GM19438 (cell line): ENCODE measurements at regions not wholly inside any gene's neighbourhood (a gene's known extent, or its start where the extent isn't known, plus 50 kb on each side); places are given as distances from the start of the nearest gene placed in this dataset.

Experiments used
- ATAC-seq: cut with Tn5 transposase; IDR thresholded peaks from one replicate; pipeline ENCODE4 v1.9.1; 2021; ENCODE audit warnings: low read depth; ENCODE audit not compliant: unreplicated experiment

DNA sequence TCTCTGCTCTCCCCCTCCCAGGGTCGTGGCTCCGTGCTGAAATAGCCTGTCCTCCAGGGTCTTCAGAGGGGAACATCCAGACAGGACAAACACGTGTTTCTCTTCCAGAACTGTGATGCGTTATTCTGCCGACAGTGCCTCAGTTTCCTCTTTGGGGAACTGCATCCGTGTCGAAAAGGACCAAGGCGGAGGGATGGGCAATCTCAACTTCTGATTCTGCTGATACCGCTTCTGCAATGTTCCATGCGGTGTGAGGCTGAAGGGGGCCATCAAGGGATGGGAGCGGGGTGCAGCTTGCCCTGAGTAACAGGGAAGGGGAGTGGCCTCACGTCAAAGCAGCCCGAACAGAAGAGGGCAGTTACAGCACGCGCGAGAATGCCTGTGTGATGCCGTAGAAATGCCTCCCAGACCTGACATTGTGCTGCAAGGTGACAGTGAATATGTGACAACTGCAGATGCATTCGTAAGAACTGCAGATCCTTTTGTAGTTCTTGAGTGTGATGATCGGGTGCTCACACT is 275.7 kb downstream of the SHQ1 start:
- ATAC-seq: no peak

DNA sequence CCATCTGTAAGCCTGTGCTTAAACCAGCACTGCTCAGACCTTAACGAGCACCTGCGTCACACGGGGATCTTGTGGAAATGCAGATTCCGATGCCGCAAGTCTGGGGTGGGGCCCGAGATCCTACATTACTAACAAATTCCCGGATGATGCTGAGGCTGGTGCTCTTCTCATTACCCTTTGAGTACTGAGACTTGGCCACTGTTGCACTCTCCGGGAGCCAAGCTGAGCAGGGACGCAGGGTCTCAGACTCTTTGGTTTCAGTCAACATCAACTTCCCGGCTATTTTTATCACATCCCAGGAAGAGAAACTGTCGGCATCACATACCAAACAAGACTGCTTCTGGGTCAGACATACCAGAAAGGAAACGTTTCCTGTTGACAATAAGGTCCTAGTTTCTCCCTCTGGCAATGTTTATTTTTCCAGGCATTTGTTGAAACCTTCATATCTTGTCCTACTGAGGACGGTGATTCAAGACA is 276.6 kb downstream of the SHQ1 start:
- no peak for ATAC-seq

DNA sequence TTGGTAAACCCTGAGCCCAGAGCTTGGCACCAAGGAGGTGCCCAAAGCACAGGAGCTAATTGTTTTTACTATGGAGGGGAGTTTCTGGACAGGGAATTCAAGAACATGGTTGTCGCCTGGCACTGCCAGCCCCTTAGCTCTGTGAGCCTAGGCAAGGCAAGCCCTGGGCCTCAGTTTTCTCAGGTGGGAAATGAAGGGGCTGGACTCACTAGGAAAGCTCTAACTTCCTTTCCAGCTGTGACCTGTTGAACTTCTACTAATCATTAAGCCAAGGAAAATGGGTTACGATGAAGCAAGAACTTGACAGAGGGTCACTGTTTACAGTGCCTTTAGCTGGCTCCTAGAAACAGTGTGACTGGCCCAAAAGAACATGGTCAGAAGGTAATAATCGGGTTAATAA is 277.2 kb downstream of the SHQ1 start:
- no peak for ATAC-seq

DNA sequence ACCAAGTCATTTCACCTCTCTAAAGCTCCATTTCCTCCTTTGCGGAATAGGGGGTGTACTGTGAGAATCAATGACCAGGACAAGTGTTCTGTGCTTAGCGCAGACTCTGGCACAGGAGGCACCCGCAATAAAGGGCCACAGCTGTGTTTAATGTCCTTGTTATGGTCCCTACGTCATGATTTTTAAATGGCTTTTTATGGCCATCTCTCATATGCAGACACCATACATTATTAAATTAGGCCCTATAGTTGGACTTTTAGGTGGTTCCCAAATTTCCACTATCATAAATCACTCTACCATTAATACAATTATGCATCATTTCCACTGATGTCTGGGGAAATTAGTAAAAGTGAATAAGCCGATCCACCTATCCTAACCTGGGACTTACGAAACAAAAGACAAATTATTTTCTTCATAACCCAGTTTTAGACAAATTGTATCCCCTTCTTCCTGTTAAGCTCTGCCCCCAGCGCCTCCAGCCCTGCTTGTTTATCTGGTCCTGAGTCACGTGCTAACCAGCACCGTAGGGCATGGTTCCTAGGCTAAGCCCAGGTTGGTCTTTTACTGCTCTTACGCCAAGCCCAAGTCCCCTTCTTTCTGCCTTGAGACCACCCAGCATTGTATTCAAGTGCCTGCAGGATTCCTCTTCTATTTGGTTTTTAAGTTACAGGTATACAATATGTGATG is 278.3 kb downstream of the SHQ1 start:
- ATAC-seq: no peak

DNA sequence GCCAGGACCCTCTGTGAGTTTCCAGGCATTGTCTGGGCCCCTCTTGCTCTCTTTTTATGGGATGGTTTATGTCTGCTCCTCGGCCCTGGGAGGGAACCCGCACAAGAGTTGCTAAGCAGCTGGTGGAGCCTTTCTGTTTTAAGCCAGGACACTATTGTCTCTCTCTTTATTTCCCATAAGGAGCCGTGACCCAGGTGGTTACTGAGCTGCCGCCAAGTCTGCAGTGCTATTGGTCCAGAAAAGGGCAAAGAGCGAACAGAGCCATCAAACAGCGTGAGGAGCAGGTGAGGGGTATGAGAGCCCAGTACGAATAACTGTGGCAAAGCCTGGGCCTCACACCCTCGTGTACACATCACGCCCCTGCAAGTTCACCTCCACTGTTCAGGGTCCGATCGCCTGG is 280.2 kb downstream of the SHQ1 start:
- ATAC-seq: no peak

DNA sequence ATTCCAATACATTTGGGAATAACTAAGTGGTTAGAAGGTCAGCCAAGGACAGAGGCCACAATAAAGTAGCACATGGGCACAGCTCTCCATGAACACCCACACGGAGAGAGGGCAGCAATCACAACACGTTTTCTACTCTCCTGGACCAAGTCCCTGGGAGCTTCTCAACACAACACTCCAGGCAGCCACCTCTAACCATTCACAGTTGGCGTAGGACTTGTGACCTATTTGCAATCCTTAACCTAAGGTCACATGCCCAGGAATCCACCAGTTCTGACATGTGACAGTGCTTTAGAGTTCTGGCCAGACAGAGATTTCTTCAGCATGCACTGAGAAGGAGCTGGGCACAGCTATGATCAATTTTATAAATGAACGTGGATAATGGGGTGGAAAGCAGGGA is 280.8 kb downstream of the SHQ1 start:
- ATAC-seq: no peak

DNA sequence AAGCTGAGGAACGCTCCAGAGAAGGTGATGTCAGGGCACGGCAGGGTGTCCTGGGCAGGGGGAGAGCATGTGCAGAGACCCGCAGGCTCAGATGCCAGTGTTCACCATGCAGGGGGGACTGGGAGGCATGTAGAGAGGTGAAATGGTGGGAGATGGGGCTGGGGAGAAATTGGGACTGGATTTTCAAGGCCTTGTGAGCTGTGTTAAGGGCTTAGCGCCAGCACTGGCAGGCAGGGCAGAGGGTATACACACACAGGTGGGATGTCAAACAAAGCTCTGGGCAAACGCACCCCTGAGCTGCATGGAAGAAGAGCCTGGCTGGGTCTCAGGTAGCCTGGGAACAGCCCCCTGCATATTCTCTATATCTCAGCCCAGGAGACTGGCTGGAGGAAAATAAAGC is 282.7 kb downstream of the SHQ1 start:
- ATAC-seq: no peak

DNA sequence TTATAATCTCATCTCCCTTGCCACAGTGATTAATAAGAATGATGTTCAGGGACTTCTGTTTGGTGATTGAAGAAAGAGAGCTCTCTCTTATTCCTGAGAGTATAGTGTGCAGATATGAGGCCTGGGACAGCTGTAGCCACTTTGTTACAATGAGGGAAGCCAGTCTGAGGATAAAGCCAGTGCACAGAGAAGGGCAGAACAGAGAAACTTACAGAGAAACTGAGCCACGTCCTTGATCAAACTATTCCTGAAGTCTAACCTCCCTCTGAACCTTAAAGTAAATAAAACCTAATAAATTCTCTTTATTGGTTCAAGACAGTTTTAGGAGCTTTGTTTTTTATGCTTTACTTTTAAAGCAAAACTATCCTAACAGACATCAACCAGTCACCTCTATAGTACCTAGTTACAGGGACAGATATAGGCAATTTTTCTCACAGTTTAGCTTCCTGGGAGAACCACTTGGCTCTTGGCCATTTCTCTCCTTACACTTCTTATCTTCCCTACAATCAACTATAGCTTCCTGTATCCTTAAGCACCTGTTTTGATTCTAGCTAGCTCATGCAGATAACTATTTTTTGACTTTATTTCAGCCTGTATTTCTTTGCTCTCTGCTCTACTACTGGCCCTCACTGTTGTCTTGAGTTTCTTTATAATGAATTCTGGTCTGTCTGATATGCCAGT is 284.4 kb downstream of the SHQ1 start:
- ATAC-seq: no peak

DNA sequence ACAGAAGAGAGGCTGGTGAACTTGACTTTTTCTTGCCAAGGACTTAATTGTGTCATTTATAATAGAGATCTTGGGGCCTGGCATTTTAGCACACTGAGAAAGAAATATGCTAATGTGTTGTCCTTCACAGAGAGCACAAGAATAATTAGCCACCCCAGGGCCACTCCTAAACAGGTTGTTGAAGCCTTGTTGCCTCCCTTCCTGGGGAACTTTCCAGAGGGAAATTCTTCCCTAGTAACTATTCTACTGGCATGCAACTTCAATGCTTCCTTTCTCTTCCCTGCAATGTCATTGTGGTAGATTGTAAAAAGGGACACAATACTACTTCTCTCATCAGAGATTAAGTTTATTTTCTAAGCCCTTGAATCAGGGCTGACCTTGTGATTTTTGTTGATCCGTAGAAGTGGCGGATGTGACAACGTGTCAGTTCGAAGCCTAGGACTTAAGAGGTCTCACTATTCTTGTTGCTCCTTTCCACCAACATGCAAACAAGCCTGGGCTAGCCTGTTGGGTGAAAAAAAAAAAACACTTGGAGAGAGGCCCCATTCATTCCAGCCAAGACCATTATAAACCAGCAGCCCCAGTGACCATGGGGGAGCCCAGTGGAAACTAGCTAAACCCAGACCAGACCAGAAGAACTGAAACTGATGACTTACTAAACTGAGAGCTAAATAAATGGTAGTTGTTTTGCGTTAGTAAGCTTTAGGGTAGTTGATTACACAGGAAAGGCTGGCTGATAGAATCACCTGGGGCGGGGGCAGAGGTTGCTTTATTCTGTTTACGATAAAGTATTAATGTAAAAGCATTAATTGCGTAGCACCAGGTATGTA is 287.2 kb downstream of the SHQ1 start:
- ATAC-seq: no peak

DNA sequence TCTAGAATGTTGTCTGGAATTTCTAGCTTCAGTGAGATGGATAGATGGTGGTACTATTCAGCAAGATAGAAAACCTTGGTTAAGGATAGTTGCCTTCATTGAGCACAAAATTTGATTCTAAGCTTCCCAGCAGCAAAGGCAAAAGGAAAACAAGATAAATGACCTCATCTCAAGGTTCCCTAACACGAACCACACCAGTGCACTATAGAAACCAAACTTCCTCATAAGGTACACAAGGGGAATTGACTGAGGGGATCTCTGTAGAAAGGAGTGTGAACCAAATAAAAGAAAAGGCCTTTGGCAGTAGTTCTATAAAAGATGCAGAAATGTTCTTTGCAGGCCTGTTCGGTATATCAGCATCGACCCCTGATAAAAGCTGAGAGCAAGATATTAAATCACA is 288.9 kb downstream of the SHQ1 start:
- ATAC-seq: no peak

DNA sequence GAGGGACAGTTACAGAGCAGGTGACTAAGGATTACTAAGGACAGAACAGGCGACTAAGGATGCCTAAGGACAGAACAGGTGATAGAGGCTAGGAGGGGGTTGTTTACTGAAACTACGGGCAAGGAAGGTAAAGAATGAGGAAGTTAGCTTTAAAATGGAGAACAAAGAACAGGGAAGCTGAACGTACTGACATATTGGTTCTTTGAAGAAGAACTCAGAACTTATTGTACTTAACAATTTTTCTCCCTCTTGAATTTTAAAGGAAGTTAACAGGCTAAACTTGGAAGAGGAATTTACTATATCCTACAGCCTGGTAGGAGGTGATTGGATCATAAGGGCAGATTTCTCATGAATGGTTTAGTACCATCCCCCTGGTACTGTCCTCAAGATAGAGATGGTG is 290.2 kb downstream of the SHQ1 start:
- no peak for ATAC-seq

DNA sequence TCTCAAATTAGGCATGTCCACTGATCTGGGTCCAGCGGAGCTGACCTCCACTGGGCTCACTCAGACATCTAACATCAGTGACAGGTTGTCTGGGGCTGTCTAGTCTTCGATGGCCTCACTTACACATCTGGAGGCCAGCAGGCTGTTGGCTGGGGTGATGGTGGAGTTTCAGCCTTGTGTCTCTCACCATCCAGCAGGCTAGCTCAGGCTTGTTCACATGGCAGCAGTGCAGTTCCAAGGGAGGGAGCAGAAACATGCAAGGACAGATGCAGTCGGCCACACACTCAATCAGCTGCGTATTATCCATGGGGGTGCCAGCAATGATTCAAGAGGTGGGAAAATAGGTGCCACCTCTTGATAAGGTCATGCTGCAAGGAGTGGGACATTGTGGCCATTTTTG is 292.5 kb downstream of the SHQ1 start:
- ATAC-seq: no peak

DNA sequence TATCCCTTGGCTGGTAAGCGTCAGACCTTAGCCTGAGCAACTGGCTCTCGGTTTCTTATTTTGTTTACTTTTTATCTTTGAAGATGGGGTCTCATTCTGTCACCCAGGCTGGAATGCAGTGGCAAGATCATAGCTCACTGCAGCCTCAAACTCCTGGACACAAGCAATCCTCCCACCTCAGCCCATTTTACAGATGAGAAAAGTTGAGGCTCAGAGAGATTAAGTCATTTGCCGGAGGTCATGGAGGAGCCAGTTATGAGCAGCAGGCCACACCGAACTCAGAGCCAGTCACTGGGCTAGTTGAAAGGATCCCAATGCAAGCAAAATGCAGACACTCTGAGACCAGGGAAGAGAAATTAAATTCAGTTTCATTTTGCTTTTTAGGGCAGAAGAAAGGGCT is 293.6 kb downstream of the SHQ1 start:
- ATAC-seq: no peak

DNA sequence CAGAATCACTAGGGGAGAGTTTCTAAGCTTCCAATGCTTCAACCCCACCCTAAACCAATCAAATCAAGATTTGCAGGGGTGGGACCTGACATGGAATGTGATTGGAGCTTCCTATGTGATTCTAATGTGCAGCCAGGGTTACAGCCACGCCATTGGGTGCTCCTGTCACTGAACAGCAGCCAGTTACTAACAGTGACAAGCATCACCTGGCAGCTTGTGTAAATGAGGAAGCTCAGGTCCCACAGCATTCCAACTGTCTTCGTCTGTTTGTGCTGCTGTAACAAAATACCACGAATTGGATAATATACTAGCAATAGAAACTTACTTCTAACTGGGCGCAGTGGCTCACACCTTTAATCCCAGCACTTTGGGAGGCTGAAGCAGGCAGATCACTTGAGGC is 294.9 kb downstream of the SHQ1 start:
- ATAC-seq: no peak

DNA sequence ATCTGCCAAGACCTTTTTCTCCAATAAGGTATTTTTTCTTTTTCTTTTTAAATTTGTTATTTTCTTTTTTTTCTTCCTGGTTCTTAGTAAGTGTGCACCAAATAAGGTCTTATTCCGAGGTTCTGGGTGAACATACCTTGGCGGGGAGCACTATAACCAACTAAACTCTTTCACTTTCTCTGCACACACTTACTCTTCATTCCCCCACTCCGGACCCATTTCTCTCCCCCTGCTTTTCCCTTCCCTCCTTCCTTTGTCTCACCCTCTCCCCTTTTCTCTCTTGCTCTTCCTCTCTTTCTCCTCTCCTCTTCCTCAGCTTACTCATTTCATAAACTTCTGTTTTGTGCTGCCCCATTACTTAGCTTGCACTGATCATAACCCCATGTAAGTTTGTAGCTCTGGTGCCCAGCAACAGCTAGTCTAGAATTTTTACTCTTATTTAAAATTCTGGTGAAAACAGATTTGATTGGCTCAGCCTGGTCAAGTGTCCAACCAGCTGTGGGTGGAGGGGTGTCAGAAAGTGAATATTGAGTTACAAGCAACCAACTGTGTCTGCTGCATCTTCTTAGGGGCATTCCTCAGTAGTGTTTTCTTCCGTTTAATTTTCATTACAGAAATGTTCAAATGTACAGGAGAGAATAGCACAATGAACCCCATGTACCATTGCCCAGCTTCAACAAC is 297.5 kb downstream of the SHQ1 start:
- ATAC-seq: no peak

DNA sequence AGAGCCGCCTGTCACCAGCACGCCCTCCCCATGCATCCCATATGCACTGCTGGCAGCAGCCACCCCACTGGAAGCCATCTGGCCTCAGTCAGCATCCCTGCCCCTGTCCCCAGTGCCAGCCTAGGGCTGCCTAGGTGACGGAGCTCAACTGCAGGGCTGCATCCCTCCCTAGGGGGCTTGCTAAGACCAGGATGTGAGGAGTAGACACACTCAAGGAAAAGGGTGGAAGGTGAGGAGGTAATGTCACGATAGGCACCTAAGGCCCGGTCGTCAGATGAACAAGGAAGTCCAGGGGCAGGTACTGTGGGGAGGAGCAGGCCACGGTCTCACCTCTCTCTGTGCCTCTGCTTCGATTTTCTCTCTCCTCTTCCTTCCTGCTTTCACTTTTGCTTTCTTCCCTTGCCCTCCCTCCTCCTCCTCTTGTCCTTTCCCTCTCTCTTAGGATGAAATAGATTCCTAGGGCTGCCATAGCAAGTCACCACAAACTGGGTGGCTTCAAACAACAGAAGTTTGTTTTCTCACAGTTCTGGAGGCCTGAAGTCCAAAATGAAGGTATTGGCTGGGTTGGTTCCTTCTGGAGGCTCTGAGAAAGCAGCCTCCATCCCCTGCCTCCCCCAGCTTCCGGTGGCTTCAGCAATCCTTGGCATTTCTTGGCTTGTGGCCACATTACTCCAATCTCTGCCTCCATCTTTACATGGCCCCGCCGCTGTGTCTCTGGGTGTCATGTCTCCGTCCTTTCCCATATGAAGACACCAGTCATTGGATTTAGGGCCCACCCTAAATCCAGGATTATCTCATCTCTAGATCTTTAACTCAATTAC is 298.3 kb downstream of the SHQ1 start:
- no peak for ATAC-seq

DNA sequence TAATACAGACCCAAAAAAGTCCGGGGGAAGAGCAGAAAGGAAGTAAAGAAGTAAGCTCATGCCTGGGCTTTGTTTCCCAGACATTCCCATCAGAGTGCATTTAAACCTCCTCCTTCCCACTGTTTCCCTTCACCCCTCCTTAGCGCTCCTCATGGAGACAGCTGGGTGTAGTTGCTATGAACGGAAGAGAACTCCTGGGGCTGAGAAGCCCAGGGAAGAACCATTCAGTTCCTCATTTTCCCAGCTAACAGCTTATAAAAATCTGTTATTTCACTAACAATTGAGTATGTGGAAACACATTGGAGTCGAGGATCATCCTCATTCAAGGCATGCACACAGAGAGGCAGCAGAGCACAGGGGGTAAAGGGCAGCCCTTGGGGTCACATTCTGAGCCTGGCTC is 299.3 kb downstream of the SHQ1 start:
- no peak for ATAC-seq

DNA sequence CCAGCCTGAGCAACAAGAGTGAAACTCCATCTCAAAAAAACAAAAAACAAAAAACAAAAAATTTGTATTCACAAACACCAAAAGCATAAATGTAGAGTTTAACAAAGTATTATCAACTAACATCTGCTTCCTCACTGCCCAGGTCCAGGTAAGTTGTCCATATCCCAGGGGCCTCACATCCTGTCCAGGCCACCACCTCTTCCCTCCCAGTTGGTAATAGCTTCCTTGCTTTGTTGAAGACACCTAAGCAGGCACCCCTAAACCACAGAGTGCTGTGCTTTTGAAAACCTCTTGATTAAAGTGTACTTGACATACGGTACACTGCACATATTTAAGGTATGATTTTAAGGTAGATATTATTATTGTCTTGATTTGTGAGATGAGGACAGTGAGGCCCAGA is 299.8 kb downstream of the SHQ1 start:
- ATAC-seq: no peak

DNA sequence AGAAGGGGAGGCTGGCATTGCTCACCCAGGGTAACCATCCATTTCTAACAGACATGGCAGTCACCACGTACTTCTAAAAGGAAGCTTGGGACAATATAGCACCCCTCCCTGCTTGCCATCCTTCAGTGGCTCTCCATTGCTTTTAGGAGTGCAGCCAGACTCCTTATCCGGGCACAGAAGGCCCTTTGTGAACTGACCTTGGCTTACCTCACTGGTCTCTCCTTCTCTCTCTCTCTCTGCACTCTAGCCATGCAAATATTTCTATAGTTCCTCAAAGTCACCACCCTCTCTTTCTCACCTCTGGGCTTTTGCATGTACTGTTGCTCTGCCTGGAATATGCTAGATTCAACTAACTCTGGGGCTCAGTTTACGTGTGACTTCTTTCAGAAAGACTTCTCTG is 301.1 kb downstream of the SHQ1 start:
- ATAC-seq: no peak

DNA sequence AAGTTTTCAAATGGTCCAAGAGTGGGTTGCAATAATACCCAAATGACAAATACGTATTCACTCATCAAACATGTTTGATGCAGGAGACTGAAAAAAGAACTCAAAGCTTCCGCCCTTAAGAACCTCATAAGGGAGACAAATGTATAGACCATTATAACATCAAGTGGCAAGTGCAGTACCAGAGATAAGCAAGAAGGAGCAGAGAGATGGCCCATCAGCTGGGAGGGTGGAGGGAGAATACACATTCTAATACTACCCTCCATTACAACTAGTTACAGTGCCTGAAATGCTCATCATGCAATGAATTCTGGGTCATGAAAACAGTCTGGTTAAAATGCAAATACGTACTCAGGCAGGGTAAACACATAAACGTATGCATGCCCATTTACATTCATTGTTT is 304.0 kb downstream of the SHQ1 start:
- no peak for ATAC-seq
